Prostate gland (tissue), 2 donors: ENCODE measurements at regions not wholly inside any gene's neighbourhood (a gene's known extent, or its start where the extent isn't known, plus 50 kb on each side); places are given as distances from the start of the nearest gene placed in this dataset.

Experiments
- DNase-seq: peaks from one replicate; pipeline ENCODE4 v3.0.0-alpha.2; 2019; ENCODE audit warnings: low spot score
- H3K27ac ChIP-seq, 2 donors: fragments of 200-600 bp; sonication (generic); 2 replicates each; pipeline ENCODE4 v1.5.1; 2017 to 2019
- H3K27me3 ChIP-seq: fragments of 200-600 bp; sonication (generic); replicated peaks from 2 replicates; pipeline ENCODE4 v1.5.1; 2019; ENCODE audit not compliant: insufficient read depth
- H3K36me3 ChIP-seq, 2 donors: fragments of 200-600 bp; sonication (generic); 1 replicate in 1 of 2; 2 replicates in 1 of 2; pipeline versions ENCODE4 v1.5.1 to v1.8.1; 2017 to 2019
- H3K4me1 ChIP-seq: fragments of 200-600 bp; sonication (generic); replicated peaks from 2 replicates; pipeline ENCODE4 v1.5.1; 2019
- H3K4me3 ChIP-seq, 2 donors: fragments of 200-600 bp; sonication (generic); 2 replicates each; pipeline ENCODE4 v1.5.1; 2017 to 2019
- H3K9me3 ChIP-seq: fragments of 200-600 bp; sonication (generic); 2 replicates; pipeline ENCODE4 v1.5.1; 2017
- CTCF ChIP-seq, 4 experiments: fragments of 200-600 bp in 2 of 4; fragments of 450-650 bp in 2 of 4; sonication (generic) in 2 of 4; IDR thresholded peaks; 1 replicate in 3 of 4; 2 replicates in 1 of 4; pipeline ENCODE4 v1.5.1; 2016 to 2019; ENCODE audit warnings: antibody characterized with exemption in 4 of 4, mild to moderate bottlenecking in 2 of 4, moderate library complexity in 2 of 4
- POLR2A ChIP-seq: fragments of 450-650 bp; IDR thresholded peaks from one replicate; pipeline ENCODE4 v1.6.1; 2016; ENCODE audit warnings: antibody characterized with exemption, mild to moderate bottlenecking
- POLR2AphosphoS5 ChIP-seq: sonication (generic); formaldehyde crosslinking; IDR thresholded peaks from one replicate; pipeline ENCODE4 v1.6.1; 2017; ENCODE audit warnings: antibody characterized with exemption
- WGBS: methylation state at CpG from one replicate; pipeline ENCODE4 v1.1.5; 2018; 5-methylcytosine and 5-hydroxymethylcytosine counted together
- intact Hi-C: fragments of 100-400 bp; cut with DNase I; formaldehyde crosslinking; loops from one replicate; pipeline ENCODE4 v1.14.2; 2022

DNA sequence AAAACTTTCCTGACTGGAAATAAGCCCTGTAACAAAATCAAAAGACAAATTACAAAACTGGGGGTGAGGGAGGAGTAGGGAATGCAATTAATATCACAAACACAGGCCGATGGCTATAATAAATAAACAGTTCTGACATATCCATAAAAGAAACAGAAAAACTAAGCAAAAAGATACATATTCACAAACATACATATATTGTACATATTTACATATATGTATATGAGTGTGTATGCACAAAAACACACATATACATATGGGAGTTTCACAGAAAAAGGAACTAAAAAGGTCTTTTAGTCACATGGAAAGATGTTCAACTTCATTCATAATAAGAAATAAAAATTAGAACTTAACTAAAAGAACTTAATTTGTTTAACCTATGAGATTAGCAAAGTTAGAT is 292.7 kb downstream of the TFAP2A start:
- TF ChIP-seq CTCF (IDR thresholded peaks at IDR 0.05) (no peak), POLR2AphosphoS5 (no peak), POLR2A (no peak)
- Histone ChIP-seq H3K27me3 (no peaks in the 10 kb centered on the region), H3K27ac (no peak overlapping the region), H3K4me3 (no peak overlapping the region), H3K9me3 (no peaks in the 10 kb centered on the region), H3K4me1 (no peaks in the 10 kb centered on the region), H3K36me3 (no peaks in the 10 kb centered on the region)
- intact Hi-C loops = no loop called here
- DNase-seq = no peak
- 29% methylated on average over 1 of the region's 1 CpG for WGBS

DNA sequence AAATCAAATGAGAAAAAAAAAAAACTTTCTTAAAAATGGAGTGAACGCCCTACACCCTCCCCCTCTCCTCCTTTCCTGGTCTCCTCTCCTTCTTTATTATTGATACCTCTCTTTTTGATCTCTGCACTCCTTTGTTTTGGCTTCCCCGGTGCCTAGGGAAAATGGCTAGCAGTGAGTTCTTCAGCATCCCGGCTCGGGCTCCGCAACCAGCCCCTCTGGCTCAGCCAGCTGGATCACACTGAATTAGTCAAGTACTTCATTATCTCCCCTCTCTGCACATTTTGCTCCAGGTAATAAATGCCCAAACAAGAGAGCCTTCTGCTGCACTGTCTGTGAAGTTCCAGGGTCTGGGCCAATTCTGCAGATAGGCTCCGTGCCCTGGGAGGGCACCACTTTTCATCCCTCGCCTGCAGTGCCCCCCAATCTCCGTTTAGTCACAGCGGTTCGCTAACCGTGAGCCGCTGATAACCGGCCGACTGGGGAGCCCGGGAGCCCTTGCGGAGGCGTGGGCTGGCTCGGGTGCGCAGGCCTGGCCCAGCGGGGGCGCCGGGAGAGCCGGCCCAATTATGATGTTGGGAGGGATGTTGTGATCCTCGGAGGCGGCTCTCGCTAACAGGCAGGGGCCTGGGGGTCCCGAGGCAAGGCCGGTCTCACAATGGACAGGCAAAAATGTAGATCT is 301.9 kb downstream of the TFAP2A start:
- Histone ChIP-seq H3K36me3 (no peaks in the 10 kb centered on the region), H3K9me3 (no peaks in the 10 kb centered on the region), H3K27me3 (no peaks in the 10 kb centered on the region), H3K4me1 (no peaks in the 10 kb centered on the region), H3K4me3 (no peak overlapping the region), H3K27ac (no peak overlapping the region)
- intact Hi-C loops = no loop called here
- 57% methylated on average over 28 of the region's 28 CpGs for WGBS
- no peak for DNase-seq
- TF ChIP-seq POLR2AphosphoS5 (no peak), POLR2A (no peak), CTCF (IDR thresholded peaks at IDR 0.05) (no peak)

- no peak for DNase-seq
- Histone ChIP-seq H3K36me3 (no peaks in the 10 kb centered on the region), H3K27ac (no peak overlapping the region), H3K4me1 (no peaks in the 10 kb centered on the region), H3K4me3 (no peak overlapping the region), H3K9me3 (no peaks in the 10 kb centered on the region), H3K27me3 (no peaks in the 10 kb centered on the region)
- TF ChIP-seq POLR2AphosphoS5 (no peak), CTCF (IDR thresholded peaks at IDR 0.05) (no peak), POLR2A (no peak)
- WGBS = 93% methylated on average over 7 of the region's 7 CpGs
- intact Hi-C loops = no loop called here
Observed at GRCh38 chr6:10111975-10112374, 302.9 kb downstream of the TFAP2A start.

DNA sequence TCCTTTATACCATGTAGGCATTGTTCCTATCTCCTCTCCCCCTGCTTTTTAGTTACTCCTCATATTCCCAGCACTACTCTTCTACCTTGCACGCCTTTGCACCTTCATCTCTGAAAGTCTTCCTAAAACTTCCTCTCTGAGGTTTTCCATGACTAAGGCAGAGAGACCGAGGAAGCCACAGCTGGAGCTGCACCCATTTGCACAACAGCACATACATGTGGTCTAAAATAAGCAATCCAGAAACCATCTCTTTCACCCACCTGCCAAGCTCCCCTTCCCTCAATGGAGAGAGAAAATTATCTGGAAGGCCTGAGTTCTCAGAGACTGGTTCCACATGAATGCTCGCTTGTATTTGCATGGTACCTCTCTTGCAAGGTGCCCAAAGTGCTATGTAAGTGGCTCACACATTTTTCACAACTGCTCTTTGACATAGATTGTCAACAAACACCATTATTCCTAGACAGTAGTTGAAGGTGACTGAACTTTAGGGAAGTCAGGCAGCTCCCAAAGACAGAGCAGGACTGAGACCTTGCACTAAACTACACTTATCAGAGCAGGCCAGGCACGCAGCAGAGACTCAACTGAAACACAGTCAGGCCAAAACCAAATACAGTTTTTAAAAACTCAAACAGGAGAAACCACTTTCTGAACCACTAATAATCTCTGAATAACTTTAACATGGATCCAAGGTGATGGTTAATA is 313.2 kb downstream of the TFAP2A start:
- H3K4me3 ChIP-seq = no peak overlapping the region
- no peaks in the 10 kb centered on the region for H3K9me3 ChIP-seq
- no peak for DNase-seq
- no peak for TF ChIP-seq POLR2AphosphoS5
- no peak for TF ChIP-seq CTCF (IDR thresholded peaks at IDR 0.05)
- TF ChIP-seq POLR2A = no peak
- H3K4me1 ChIP-seq = no peaks in the 10 kb centered on the region
- no peak overlapping the region for H3K27ac ChIP-seq
- no peaks in the 10 kb centered on the region for H3K27me3 ChIP-seq
- WGBS = 94% methylated on average over 4 of the region's 4 CpGs
- H3K36me3 ChIP-seq = no peaks in the 10 kb centered on the region
- intact Hi-C loops = no loop called here
